GM19043 (cell line): ENCODE measurements at regions not wholly inside any gene's neighbourhood (a gene's known extent, or its start where the extent isn't known, plus 50 kb on each side); places are given as distances from the start of the nearest gene placed in this dataset.

Experiments used
- ATAC-seq: cut with Tn5 transposase; IDR thresholded peaks from one replicate; pipeline ENCODE4 v1.9.1; 2021; ENCODE audit warnings: low read depth; ENCODE audit not compliant: unreplicated experiment

DNA sequence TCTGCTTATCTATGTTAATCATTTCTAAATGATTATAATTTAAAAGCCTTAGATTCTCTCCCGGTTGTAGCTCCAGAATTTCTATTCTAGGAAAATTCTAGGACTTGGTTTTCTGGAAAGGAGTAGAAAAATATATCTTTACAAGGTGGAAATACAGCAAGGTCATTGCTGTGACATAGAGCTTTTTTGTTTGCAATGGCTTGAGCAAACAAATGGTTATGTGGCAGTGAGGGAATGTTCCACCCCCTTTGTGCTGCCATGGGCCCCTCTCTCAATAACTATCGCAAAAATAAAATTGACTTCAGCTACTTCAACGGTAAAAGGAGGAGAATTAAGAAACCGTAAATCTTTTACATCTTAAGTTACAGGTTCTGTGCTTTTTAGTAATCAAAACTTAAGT lies 517.1 kb downstream of the EPHA3 start:
- ATAC-seq: no peak

GRCh38 chr3:89625945-89626344 lies 518.5 kb downstream of the EPHA3 start:
- ATAC-seq: no peak

- ATAC-seq: no peak
Measured at GRCh38 chr3:89628856-89629670, 521.6 kb downstream of the EPHA3 start.

DNA sequence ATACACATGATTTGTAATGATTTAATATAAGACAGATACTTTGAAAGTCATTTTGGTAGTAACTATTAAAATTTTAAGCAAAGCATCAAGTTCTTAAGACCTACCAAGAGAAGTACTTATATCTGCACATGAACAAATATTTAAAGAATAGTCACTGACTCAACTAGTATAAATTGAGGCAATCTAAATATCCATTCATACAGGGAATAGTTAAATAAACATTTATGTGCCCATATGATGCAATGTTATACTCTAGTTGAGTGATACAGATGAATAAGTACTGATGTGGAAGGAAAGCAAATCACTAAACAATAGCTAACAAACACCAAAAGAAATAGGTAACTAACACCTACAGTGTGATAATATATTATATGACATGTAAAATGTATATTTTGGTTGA lies 527.7 kb downstream of the EPHA3 start:
- ATAC-seq: no peak

DNA sequence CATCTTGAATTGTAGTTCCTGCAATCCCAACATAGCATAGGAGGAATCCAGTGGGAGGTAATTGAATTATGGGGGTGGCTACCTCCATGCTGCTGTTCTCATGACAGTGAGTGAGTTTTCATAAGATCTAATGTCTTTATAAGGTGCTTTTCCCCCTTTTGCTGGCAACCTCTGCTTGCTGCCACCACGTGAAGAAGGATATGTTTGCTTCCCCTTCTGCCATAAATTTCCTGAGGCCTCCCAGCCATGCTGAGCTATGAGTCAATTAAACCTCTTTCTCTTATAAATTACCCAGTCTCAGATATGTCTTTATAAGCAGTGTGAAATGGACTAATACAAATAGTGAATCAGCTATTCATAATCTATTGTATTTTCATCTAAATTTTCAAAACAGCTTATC lies 537.3 kb downstream of the EPHA3 start:
- ATAC-seq: no peak

GRCh38 chr3:89649431-89649830 lies 542.0 kb downstream of the EPHA3 start:
- ATAC-seq: no peak

DNA sequence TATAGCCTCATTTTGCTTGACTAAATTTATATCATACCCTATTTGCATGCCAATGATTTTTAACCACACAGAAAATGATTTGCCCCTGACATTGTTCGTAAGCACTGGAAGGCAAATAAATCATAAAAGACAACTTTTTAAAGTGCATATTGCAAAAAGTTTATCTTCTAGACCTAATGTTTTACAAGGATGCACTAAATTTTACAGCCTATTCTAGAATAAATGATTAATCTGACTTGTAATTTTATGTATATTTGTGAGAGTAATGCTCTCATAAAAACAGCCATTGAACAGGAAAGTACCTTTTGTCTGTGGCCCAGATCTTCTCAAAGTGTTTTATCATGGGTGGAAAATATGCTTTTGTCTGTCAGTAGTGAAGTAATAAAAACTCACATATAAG lies 546.6 kb downstream of the EPHA3 start:
- ATAC-seq: no peak

- no peak for ATAC-seq
Measured at GRCh38 chr3:89656388-89656787, 549.0 kb downstream of the EPHA3 start.

DNA sequence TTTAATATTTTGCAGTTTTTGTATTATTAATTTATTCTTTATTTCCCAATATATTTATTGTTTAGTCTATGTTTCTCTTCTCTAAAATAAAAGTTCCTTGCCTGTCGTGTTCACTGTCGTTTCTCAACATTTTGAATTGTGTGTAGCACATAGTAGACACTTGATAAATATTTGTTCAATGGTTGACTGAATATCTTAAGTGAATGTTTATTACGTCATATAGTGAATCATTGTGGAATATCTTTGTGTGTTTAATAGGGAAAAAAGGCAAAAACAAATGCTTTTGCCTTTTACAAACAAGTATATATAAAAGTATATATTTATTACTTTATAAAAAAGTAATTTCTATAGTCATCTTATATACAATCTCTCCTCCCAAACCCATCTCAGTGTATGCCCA lies 572.3 kb downstream of the EPHA3 start:
- ATAC-seq: no peak

GRCh38 chr3:89682556-89682955 lies 575.1 kb downstream of the EPHA3 start:
- ATAC-seq: no peak

DNA sequence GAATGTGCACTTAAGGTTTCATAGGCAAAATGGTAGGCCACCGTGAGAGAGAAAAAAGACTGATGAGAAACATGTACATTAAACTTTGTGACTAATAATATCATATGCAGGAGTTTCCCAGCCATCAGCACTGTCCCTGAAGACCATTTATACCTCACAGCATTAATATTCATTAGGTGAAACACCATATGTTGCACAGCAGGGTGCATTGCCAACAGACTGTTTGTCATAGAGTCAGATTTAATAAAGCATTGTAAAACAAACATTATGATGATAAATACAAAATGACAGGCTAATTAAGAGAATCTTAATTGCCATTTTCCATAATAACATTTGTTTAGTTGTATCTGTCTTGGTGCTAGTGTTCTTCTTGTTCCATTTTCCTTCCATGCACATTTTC lies 578.3 kb downstream of the EPHA3 start:
- no peak for ATAC-seq

GRCh38 chr3:89690646-89691045 lies 583.2 kb downstream of the EPHA3 start:
- ATAC-seq: no peak

- no peak for ATAC-seq
Measured at GRCh38 chr3:89692601-89693000, 585.2 kb downstream of the EPHA3 start.

GRCh38 chr3:89697321-89697916 lies 590.0 kb downstream of the EPHA3 start:
- no peak for ATAC-seq

DNA sequence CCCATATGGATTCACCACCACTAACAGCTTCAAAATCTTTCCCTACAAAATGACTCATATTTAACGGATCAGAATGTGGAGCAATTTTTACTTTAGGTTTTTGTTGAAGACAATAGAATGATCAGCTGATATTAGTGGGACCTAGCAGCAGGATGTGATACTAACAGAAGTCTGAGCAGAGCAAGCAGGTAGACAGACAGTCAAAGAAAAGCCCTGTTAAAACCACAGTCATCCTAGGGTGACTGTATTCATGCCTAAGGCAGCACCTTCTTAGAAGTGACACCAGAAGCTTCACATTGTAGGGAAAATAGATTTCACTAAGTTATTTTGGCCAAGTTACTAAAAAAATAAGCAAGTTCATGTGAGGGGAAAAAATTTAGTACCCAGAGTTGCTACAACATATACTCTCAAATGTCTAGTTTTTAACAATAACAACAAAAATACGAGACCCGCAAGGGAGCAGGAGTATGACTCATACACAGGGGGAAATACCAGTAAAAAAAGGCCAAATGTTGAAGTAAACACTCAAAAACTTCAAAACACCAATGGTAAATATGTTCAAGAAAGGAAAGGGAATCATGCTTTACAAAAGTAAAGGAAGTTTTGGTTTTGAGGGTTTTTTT lies 590.9 kb downstream of the EPHA3 start:
- ATAC-seq: no peak

DNA sequence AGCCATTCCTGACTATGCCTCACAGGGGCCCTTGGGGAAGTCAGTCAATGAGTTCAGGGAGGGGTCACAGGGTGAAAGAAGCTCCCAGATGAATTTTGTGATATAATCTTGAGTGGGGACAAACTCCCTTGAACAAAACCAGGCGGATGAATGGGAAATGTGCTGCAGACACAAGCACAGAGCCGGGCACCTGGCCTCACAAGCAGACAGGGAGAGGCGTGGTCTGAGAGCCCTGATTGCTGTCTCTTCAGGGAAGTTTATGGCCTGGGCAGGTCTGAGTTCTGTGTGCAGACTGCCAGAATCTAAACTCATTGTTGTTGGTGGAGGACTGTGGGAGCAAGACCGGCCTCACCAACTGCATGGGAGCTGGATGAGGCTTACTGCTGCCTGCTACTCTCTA lies 591.8 kb downstream of the EPHA3 start:
- no peak for ATAC-seq

DNA sequence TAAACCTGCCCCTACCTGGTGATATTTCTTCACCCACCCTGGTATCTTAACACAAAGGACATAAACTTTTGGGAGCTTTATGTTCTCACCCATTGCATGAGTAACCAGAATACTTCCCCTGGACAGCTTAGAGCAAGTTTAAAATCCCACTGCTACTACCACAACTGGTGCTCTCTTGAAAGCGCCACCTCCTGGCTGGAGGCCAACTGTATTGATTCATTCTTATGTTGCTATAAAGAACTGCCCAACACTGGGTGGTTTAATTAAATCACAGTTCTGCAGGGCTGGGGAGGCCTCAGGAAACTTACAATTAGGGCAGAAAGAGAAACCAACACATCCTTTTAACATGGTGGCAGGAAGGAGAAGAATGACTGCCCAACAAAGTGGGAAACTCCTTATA lies 592.4 kb downstream of the EPHA3 start:
- ATAC-seq: no peak

- no peak for ATAC-seq
Measured at GRCh38 chr3:89702404-89702803, 595.0 kb downstream of the EPHA3 start.

- ATAC-seq: no peak
Measured at GRCh38 chr3:89713196-89713595, 605.8 kb downstream of the EPHA3 start.

GRCh38 chr3:89714237-89714636 lies 606.8 kb downstream of the EPHA3 start:
- ATAC-seq: no peak

GRCh38 chr3:89740080-89740880 lies 632.9 kb downstream of the EPHA3 start:
- ATAC-seq: no peak
